ENCODE measurements at regions not wholly inside any gene's neighbourhood (a gene's known extent, or its start where the extent isn't known, plus 50 kb on each side); places are given as distances from the start of the nearest gene placed in this dataset.

- TF ChIP-seq CTCF (IDR thresholded peaks at IDR 0.05) (no peak), EZH2 (IDR thresholded peaks at IDR 0.05) (no peak), EZH2phosphoT487 (IDR thresholded peaks at IDR 0.05) (no peak)
These were observed 57.9 kb upstream of the HPF1 start for GRCh38 chr4:169815606-169816005.

All from neural progenitor cell (in vitro differentiated cells).